ENCODE measurements at regions not wholly inside any gene's neighbourhood (a gene's known extent, or its start where the extent isn't known, plus 50 kb on each side); places are given as distances from the start of the nearest gene placed in this dataset.

DNA sequence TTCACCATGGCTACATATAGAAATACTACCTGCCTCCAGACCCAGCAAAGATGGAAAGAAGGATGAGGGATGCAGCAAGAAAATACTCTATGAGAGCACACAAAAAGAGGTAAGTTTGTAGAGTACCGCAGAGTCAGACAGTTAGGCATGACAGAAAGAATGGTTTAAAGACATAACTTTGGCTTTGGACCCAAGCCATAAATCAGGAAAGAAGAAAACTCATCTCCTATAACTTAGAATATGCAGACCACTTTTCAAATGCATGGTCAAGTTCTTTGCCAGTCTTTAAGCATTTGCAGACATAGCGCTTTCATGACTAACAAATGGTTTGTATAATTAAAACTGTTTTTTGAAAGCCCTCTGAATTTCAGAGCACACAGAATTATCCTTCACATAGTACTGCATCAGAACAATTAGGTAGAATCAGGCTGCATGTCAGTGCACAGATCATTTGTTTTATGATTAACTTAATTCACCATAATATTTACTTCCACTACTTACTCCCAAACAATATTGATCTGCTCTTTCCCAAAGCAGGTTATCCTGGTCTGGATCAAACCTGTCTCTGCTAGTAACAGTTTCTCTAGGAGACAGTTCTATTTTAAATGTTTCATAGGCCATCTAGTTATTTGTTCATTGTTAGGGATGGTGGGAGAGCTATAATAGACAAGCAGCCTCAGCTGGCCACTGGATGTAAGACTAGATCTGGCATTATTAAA, 280.7 kb upstream of the NR5A2 start:
- DNase-seq (ENCODE audit: low spot score) = no peak

- DNase-seq (ENCODE audit: low spot score) = peak; percentile 39
Measured at GRCh38 chr1:199747984-199748383, 279.5 kb upstream of the NR5A2 start.

DNA sequence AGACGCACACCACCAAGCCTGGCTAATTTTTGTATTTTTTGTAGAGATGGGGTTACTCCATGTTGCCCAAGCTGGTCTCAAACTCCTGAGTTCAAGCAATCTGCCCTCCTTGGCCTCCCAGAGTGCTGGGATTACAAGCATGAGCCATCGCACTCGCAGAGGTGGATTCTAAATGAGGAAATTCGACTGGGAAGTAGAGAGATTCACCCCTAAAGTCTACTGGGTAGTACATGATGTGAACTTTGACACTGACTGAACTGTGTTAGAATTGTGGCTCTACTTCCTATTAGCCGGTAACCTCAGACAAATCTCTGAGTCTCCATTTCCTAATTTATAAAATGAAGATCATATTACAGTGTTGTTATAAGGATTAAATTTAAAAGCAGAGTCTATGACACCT, 276.0 kb upstream of the NR5A2 start:
- DNase-seq (ENCODE audit: low spot score) = no peak

DNA sequence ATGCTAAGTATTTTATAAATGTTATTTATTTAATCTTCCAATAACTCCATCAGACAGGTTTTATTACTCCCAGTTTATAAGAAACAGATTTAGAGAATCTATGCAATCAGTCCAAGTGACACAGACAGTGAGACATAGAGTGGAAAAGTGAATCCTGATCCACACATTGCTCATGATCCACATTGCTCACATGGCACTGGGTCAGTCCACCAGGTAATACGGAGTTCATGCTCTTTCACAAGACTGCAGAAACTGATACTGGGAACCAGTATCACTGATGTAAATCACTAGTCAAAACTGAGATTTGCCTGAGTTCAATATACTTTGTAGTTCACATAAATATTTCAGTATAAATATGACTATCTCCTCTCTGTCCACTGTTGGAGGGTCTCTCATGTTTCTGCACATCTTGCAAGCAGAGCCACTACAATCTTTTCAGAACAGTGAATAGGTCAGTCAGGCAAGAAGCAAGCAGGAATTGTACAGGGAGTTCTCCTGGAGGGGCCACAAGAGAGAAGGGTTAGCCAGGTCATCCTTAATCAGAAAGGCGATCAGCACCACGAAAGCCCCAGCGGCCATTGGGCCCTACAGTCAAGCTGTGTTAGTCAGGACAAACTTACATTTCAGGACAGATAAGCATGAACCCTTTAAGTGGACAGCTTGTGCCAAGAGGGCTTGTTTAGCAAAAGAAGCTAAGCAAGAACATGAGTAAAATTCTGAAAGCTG, 275.4 kb upstream of the NR5A2 start:
- no peak for DNase-seq (ENCODE audit: low spot score)

DNA sequence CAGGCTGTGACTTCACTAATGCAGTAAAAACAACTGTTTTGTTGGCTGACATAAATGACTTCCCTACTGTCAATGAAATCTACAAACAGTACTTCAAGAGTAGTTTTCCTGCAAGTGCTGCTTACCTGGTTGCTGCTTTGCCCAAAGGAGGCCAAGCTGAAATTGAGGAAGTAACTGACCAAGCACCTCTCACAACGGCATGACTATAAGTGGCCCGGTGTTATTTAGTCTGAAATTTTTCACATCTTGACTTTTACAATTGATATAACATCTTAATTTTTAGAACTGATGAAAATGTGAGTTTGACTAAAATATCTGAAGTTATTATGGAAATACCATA, 274.9 kb upstream of the NR5A2 start:
- no peak for DNase-seq (ENCODE audit: low spot score)

DNA sequence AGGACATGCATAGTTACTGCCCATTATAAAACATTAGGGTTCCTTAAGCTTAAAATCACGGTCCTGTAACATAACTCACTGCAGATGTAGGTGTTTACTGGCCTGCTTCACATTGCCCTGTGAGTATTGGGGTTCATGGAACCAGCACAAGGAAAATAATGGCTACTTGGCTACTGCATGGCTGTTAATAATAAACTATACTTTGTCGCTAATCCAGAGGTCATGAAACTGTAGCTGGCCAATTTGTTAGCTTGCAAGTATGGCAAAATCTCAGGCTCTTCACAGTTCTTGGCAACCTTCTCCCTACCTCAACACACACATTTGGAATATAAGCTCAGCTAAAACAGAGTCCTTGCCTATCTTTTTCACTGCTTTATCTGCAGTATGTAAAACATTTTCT, 274.0 kb upstream of the NR5A2 start:
- no peak for DNase-seq (ENCODE audit: low spot score)

- DNase-seq (ENCODE audit: low spot score) = no peak
Measured at GRCh38 chr1:199756066-199756465, 271.4 kb upstream of the NR5A2 start.

DNA sequence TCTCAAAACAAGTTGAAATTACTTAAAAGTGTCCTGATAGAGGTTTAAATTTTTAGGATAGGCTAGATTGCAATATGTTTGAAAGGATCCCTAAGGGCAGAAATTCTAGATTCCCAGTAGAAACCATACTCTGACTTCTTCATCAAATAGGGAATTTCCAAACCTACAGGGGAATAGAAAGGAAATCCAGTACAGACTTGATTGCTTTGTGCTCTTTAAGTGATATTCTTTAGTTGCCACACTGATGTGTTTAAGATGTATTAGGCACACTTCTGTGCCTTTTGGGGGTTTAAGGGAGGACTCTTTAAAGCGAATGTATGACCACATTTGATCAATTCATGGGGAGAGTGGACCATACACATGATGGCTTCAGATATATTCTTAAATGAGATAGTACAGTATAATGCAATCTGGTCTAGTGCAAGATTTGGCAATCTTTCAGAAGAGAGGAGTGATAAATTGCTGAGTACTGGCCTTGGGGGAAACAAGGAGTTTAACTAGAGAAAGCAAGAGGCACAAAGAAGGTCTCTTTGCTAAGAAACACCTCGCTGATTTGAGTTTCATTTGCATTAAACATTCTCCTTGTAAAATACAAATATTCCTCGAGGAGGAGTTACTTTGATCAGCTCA, 268.8 kb upstream of the NR5A2 start:
- no peak for DNase-seq (ENCODE audit: low spot score)

- peak; percentile 28 for DNase-seq (ENCODE audit: low spot score)
Measured at GRCh38 chr1:199759268-199759730, 268.2 kb upstream of the NR5A2 start.

- DNase-seq (ENCODE audit: low spot score) = no peak
Measured at GRCh38 chr1:199762572-199762971, 264.9 kb upstream of the NR5A2 start.

DNA sequence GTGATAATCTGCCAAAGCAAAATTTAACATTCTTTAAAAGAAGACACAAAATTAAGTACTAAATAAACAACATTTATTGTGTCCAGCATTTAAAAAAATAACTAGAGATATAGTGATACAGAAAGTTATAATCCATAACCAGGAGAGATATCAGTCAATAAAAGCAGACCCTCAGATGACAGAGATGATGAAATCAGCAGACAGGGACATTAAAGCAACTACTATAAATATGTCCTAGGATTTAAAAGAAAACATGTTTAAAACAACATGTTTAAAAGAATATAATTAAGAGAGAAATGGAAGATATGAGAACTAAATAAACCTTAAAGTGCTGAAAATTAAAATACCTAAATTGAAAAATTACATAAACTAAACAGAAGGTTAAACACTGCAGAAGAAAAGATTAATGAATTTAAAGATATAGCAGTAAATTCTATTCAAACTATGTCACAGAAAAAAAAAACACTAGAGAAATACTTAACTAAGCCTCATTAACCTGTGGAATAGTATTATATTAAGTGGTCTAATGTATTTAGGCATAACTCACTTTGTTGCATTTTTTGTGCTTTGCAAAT, 261.2 kb upstream of the NR5A2 start:
- no peak for DNase-seq (ENCODE audit: low spot score)

DNA sequence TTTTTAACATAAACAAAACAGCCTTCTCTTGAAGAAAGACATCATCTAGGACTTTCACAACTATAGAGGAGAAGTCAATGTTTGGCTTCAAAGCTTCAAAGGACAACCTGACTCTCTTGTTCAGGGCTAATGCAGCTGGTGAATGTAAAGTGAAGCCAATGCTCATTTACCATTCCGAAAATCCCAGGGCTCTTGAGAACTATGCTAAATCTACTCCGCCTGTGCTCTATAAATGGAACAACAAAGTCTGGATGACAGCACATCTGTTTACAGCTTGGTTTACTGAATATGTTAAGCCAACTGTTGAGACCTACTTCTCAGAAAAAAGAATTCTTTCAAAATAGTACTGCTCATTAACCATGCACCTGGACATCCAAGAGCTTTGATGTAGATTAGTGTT, 259.8 kb upstream of the NR5A2 start:
- DNase-seq (ENCODE audit: low spot score) = no peak

GRCh38 chr1:199774433-199775089, 252.9 kb upstream of the NR5A2 start:
- DNase-seq (ENCODE audit: low spot score) = no peak

DNA sequence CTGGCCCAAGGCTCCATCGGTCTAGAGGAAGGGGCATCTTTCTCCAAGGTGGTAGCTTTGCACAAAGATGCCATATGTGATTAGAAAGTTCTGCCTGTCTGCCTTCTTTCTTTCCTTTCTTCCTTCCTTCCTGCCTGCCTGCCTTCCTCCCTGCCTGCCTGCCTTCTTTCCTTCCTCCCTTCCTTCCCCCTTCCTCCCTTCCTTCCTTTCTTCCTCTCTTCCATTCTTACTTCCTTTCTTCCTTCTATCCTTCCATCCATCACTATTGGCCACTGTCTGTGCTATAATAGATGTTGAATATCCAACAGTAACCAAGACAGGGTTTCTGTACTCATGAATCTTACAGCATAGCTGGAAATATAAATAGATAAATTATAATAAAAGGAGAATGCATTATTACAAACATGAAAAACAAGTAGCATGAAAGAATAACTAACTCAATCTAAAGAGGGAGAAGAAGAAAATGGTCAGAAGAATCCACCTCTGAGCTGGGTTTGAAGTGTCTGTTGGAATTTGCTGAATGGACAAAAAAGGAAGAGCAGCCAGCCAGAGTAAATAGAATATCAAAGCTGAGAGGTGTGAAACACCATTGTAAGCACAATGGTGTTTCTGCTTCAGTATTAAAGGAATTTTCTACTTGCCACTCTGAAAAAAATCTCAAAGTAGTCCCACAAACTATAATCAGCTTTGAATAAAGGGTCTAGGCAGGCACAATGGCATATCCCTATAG, 250.6 kb upstream of the NR5A2 start:
- no peak for DNase-seq (ENCODE audit: low spot score)

DNA sequence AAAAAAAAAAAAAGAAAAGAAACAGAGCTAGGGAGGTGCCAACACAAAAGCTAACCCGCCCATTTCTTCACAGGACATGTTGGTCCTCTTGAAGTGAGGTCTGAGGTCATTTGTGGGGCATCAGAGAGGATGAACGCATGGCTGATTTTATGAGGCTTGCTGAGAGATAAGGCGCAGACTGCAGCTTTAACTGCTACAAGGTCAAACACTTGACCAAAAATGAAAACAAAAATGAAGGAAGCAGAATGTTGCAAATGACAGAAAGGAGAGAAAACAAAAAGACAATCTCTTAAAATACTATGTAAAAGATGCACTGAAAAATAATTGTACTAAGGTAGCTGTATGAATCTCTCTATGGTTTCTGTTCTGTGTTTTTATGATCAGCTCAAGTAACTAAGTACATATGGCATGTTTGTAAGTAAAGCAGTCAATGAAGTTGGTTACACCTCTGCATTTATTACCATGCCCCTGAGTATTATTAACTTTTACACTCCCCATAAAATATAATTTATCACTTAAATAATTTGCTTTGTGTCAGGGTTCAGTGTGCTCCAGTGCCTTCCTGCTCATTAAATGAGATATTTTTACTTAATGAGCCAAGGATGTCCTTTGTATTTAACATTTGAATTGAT, 249.1 kb upstream of the NR5A2 start:
- no peak for DNase-seq (ENCODE audit: low spot score)

GRCh38 chr1:199780091-199780490, 247.4 kb upstream of the NR5A2 start:
- DNase-seq (ENCODE audit: low spot score) = no peak

DNA sequence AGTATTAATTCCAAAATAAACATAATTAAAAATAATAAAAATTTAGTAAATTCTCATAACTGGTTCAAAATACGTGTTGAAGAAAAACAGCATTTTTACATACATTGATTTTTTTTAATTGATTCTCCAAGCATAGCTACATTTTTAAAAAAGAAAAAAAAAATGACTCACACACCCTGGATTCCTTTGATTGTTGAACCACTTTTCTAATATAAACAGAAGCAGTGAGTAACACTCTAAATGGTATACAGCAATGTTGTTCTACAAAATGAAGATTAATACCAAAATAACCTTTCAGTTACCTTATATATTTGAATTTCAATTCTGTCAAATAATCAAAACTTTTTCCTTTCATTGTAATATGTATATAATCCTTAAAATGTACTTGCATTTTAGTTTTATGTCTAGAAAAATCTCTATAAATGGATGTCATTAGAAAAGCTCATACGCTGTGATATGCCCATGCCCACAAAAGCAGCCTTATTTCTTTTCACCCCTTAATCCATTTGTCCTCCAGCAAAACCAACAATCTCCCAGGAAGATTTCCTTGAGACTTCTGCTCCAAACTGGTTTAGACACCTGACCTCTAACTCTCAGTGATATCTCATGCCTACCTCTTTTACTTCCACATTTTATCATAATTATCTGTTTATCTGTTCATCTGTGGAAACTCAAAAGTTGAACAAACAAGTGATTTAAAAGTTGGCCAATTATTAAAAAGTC, 246.4 kb upstream of the NR5A2 start:
- no peak for DNase-seq (ENCODE audit: low spot score)

DNA sequence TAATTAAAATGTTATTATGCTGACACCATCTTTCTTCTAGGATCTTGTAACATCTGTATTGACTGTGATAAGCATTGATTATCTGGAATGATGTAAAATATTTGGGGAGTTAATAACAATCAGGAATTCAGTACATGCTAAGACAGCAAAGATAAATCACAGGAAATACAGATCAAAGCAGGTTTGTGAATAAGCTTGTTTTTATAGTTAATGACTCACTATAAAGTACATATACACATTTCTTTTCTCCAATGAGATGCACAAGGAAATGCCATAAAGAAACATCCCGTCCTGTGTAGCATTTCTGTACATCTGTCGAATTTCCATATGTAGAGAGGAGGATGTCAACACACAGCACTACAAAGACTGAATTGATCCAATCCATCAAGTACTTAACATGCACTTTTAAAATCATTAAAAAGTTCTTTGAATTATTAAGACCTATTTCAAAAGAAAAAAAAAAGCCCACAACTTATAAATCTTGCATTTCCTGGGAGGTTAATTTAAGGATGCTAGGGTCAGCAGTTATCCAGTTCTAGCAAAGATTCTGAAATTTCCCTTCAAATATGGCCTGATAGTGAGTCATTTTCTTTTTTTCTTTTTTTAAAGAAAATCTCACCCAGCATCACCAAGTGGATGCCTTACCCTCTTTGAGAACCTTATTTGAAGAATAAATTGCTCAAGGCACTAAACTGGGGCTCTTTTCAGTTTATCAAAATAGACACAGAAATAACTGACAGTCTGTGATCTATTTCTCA, 243.2 kb upstream of the NR5A2 start:
- DNase-seq (ENCODE audit: low spot score) = no peak

DNA sequence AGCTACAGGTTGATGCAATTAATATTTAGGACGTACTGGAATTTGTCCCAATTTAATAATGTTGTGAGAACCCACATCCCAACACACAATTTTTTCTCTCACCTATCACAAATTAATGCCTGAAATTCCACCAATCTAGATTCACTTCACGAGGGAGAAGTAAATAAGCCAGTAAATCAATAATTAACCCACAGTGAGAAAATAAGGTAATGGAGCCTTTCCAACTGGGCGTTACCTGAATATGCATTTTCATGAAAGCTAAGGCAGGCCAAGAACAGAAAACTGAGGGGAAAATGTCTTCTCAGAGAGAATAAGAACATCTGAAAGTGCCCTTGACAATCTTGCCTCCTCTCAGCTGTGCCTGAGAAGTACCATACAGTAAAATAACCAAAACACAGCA, 240.8 kb upstream of the NR5A2 start:
- no peak for DNase-seq (ENCODE audit: low spot score)

DNA sequence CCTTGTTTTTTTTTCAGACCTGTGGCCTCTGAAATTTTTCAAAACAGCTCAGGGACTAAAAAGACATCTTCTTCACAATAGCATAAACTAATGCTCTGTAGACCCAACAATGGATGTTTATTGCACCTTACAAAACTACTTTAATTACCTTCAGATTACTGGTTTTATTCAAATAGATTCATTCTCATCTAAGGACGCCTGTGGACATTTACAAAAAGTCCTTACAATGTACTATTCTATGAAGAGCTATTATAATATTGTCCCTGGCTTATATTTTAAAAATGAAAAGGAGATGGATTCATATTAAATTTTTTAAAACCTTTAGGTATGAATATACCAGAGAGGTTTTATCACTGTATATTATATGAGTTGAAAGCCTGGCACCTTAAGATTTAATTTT, 238.4 kb upstream of the NR5A2 start:
- no peak for DNase-seq (ENCODE audit: low spot score)
